ENCODE measurements at regions not wholly inside any gene's neighbourhood (a gene's known extent, or its start where the extent isn't known, plus 50 kb on each side); places are given as distances from the start of the nearest gene placed in this dataset.

DNA sequence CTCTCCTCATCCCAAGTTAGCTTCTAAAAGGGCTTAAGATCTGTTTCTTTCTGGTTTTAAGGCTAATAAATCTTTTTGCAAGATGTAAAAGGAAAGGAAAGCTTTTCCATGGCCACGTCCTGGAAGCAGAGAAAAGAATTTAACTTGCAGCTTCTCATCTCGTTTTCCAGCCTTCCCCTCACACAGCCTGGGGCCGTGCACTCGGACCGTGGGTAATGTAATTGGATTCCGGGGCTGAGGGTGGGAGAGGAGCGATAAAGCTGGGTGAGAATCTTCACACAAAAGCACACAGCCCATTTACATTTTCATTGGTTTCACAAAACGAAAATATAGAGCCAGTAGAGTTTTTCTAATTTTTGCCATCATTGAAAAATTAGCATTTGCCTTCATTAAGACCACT lies 91.2 kb downstream of the IRX2 start:
- no peak for FAIRE-seq
- no peak for TF ChIP-seq CTCF (IDR thresholded peaks at IDR 0.05; ENCODE audit: insufficient read depth, missing control alignments)

DNA sequence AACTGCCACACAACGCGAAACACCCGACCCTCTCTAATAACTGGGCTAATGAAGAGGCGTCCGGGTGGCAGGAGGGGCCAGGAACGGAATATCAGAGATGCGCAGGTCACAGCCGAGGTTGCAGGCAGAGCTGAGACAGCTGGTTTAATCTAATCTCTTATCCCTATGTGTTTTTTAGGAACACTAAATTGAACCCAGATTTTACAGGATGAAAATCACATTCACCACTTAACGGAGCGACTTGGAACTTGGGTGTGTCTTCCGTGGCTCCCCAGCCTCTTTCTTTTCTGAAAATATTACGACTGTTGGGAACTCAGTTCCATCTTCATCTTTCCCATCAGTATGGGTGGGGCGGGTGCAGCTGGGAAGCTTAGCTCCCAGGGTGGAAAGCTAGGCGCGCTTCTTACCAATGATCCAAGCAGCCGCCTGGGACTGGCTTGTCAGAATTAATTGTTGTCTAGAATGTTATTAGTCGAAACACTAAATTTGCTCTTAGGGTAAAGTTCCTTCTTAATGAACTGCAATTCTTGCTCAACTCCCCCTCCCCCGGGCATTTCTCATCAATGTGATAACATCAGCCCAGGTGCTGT lies 92.5 kb downstream of the IRX2 start:
- no peak for DNase-seq (ENCODE audit: insufficient read length, low spot score)
- no peak for TF ChIP-seq CTCF (IDR thresholded peaks at IDR 0.05; ENCODE audit: insufficient read depth, missing control alignments)
- no peak for FAIRE-seq

More for the DNA sequence above, 91.2 kb downstream of the IRX2 start:
- DNase-seq (ENCODE audit: insufficient read length, low spot score) = no peak

DNA sequence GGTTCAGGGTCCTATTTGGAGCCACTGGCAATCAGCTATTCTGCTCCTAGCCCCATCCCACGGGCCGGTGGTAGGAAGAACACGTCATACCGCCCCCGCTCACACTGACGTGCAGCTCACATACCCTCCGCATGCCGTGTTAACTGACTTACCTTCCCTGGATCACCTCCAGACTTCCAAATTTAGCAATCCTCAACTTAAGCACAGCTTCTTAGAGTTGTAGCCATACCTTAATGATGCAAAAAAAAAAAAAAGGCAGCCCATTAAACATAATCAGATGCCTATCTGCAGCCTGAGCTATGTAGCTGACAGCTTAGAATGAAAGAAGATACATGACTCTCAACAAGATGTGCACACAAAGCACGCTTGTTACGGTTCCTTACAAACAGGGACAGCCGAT lies 93.0 kb downstream of the IRX2 start:
- TF ChIP-seq CTCF (IDR thresholded peaks at IDR 0.05; ENCODE audit: insufficient read depth, missing control alignments) = no peak
- FAIRE-seq (no peak), DNase-seq (ENCODE audit: insufficient read length, low spot score) (no peak)

GRCh38 chr5:2657151-2657550 lies 94.3 kb downstream of the IRX2 start:
- TF ChIP-seq CTCF (IDR thresholded peaks at IDR 0.05; ENCODE audit: insufficient read depth, missing control alignments) = no peak
- no peak for DNase-seq (ENCODE audit: insufficient read length, low spot score)
- no peak for FAIRE-seq

DNA sequence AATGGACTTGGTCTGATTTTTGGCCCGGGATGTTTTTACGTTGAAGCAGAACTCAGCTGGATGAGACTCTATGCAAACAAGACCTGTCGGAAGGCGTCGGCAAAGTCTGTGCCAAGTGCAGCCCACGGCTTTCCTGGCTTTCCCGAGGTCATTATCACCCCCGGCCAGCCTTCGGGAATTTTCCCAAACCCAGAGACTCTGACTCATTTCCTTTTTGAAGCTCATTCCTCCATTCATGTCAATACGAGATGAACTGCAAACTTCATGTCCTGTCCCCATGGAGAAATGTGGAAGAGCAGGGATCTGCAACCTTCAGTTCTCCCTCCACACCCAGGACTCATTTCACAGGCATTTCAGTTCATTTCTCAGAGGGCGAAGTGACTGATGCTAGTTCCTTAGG lies 95.3 kb downstream of the IRX2 start:
- TF ChIP-seq CTCF (IDR thresholded peaks at IDR 0.05; ENCODE audit: insufficient read depth, missing control alignments) = no peak
- no peak for DNase-seq (ENCODE audit: insufficient read length, low spot score)
- FAIRE-seq = no peak

DNA sequence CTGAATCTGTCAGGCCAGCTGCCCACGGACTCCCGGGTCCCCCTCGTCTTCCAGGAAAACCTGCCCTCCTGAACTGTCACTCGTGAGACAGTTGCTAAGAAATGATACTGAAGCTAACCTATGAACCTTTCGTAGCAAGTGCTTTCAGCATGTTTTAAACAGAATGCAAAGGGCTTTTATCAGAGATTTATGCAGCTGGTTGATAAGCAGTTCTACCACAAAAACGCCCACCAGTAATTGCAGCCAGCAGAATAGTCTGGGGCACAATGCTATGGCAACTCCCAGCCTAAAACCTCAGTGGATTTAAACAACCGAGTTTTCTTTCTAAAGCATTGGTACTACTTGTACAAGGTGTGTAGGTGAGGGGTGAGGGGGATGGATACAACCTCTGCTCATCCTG lies 97.5 kb downstream of the IRX2 start:
- no peak for TF ChIP-seq CTCF (IDR thresholded peaks at IDR 0.05; ENCODE audit: insufficient read depth, missing control alignments)
- no peak for FAIRE-seq
- no peak for DNase-seq (ENCODE audit: insufficient read length, low spot score)

- FAIRE-seq = no peak
- no peak for DNase-seq (ENCODE audit: insufficient read length, low spot score)
- no peak for TF ChIP-seq CTCF (IDR thresholded peaks at IDR 0.05; ENCODE audit: insufficient read depth, missing control alignments)
These were observed 100.4 kb downstream of the IRX2 start for GRCh38 chr5:2651116-2651515.

Measured in D721Med (cell line).